GM12865 (cell line): ENCODE measurements at regions not wholly inside any gene's neighbourhood (a gene's known extent, or its start where the extent isn't known, plus 50 kb on each side); places are given as distances from the start of the nearest gene placed in this dataset.
"Not testable (repeated sequence)": the region's sequence is repeated elsewhere in the genome, so short reads cannot be mapped to it uniquely, and the experiment has no call there.

Experiments
- DNase-seq: peaks from one replicate; pipeline ENCODE4 v3.0.0; 2010; ENCODE audit warnings: low read depth
- H3K4me3 ChIP-seq: 2 replicates; pipeline ENCODE4 v1.5.1; 2011; ENCODE audit warnings: mild to moderate bottlenecking, low read depth, low read length, control low read depth
- CTCF ChIP-seq: IDR thresholded peaks from 2 replicates; pipeline ENCODE4 v1.5.1; 2011; ENCODE audit warnings: low read length, control low read depth, low read depth, inconsistent platforms; ENCODE audit not compliant: insufficient read depth; ENCODE audit errors: missing control alignments

GRCh38 chr9:28984016-28984415 lies 1410.7 kb upstream of the C9orf72 start:
- no peak overlapping the region for H3K4me3 ChIP-seq
- DNase-seq: no peak
- no peak for TF ChIP-seq CTCF

- DNase-seq, H3K4me3 ChIP-seq: not testable (repeated sequence)
Measured at GRCh38 chr9:28990009-28990408, 1416.7 kb upstream of the C9orf72 start.

- no peak for DNase-seq
- TF ChIP-seq CTCF: no peak
- no peak overlapping the region for H3K4me3 ChIP-seq
Measured at GRCh38 chr9:28999057-28999456, 1425.8 kb upstream of the C9orf72 start.

- no peak overlapping the region for H3K4me3 ChIP-seq
- DNase-seq: no peak
- TF ChIP-seq CTCF: no peak
Measured at GRCh38 chr9:28999806-29000205, 1426.5 kb upstream of the C9orf72 start.

- no peak for DNase-seq
- H3K4me3 ChIP-seq: no peak overlapping the region
- no peak for TF ChIP-seq CTCF
Measured at GRCh38 chr9:29001006-29001405, 1427.7 kb upstream of the C9orf72 start.

GRCh38 chr9:29004988-29005387 lies 1431.7 kb upstream of the C9orf72 start:
- H3K4me3 ChIP-seq: no peak overlapping the region
- no peak for TF ChIP-seq CTCF
- DNase-seq: no peak

GRCh38 chr9:29006628-29007027 lies 1433.3 kb upstream of the C9orf72 start:
- no peak for TF ChIP-seq CTCF
- DNase-seq: no peak
- no peak overlapping the region for H3K4me3 ChIP-seq

GRCh38 chr9:29012911-29013310 lies 1439.6 kb upstream of the C9orf72 start:
- no peak for TF ChIP-seq CTCF
- no peak overlapping the region for H3K4me3 ChIP-seq
- DNase-seq: no peak
